K562 (cell line): ENCODE measurements at regions not wholly inside any gene's neighbourhood (a gene's known extent, or its start where the extent isn't known, plus 50 kb on each side); places are given as distances from the start of the nearest gene placed in this dataset.

Source experiments
- ATAC-seq: fragments of 200-7000 bp; cut with Tn5 transposase; 3 replicates; pipeline ENCODE4 v1.9.1; 2020; ENCODE audit warnings: moderate library complexity
- BruUV-seq: library from RNA; stranded (reverse); fragments of 400-500 nt; replicated peaks from 2 replicates; lab custom pipeline; 2021; lab: Mats Ljungman, UMichigan
- CTCF ChIA-PET: fragments of 300-600 bp; formaldehyde crosslinking; extraction: SDS; loops from one replicate; lab custom pipeline; 2021; ENCODE audit warnings: low intra/inter-chr PET ratio; lab: Yijun Ruan, JAX
- POLR2A ChIA-PET: fragments of 300-600, 350-650 bp; sonication (Branson Sonifier 250); formaldehyde crosslinking; extraction: SDS; loops from one replicate; lab custom pipeline; 2021; ENCODE audit warnings: antibody characterized with exemption, inconsistent platforms; lab: Yijun Ruan, JAX
- DNase-seq, 4 experiments: peaks; one replicate each; pipeline versions ENCODE4 v3.0.0 to v3.0.0-alpha.2; 2011 to 2018; ENCODE audit warnings: low spot score in 3 of 4, mixed read lengths in 3 of 4; ENCODE audit errors: extremely low read depth in 1 of 4
- FAIRE-seq: peaks from 2 replicates; lab custom pipeline; 2011; peaks lifted over from hg19 to GRCh38; lab: Jason Lieb, UNC
- H2AFZ ChIP-seq: 2 replicates; pipeline ENCODE4 v1.6.0; 2011; ENCODE audit warnings: low read depth, low read length, control low read depth, inconsistent platforms
- H3K27ac ChIP-seq: fragments of 200-600 bp; 3 replicates; pipeline ENCODE4 v1.8.0; 2011; ENCODE audit warnings: low read depth, mild to moderate bottlenecking, control low read depth, inconsistent platforms, low read length, moderate library complexity, mixed read lengths; ENCODE audit errors: extremely low read depth
- H3K27me3 ChIP-seq, 2 experiments: fragments of 300-600 bp in 1 of 2; 2 replicates in 1 of 2; 3 replicates in 1 of 2; pipeline versions ENCODE4 v1.6.0 to v1.8.0; 2011; ENCODE audit warnings: inconsistent platforms in 2 of 2, low read length in 2 of 2, mild to moderate bottlenecking in 1 of 2, mixed read lengths in 1 of 2, moderate library complexity in 1 of 2; ENCODE audit not compliant: control insufficient read depth in 2 of 2, insufficient read depth in 2 of 2
- H3K36me3 ChIP-seq: fragments of 300-600 bp; 3 replicates; pipeline ENCODE4 v1.8.0; 2011; ENCODE audit warnings: mild to moderate bottlenecking, low read length, inconsistent platforms; ENCODE audit not compliant: control insufficient read depth, insufficient read depth
- H3K4me1 ChIP-seq, 2 experiments: fragments of 200-600 bp in 1 of 2; replicated peaks in 1 of 2; 2 replicates in 1 of 2; 3 replicates in 1 of 2; pipeline versions ENCODE4 v1.5.1 to v1.8.0; 2011; ENCODE audit warnings: inconsistent platforms in 2 of 2, low read length in 2 of 2, mild to moderate bottlenecking in 1 of 2, mixed read lengths in 1 of 2, moderate library complexity in 1 of 2; ENCODE audit not compliant: control insufficient read depth in 2 of 2, insufficient read depth in 2 of 2
- H3K4me2 ChIP-seq: 2 replicates; pipeline ENCODE4 v1.6.1; 2011; ENCODE audit warnings: low read length, control low read depth, inconsistent platforms, mixed read lengths; ENCODE audit not compliant: insufficient read depth
- H3K4me3 ChIP-seq: fragments of 200-600 bp; sonication (generic), shearing (Covaris generic); 2 replicates; pipeline ENCODE4 v1.5.1; 2016; ENCODE audit warnings: control low read depth, inconsistent platforms
- H3K79me2 ChIP-seq: fragments of 200-600 bp; 3 replicates; pipeline ENCODE4 v1.8.0; 2011; ENCODE audit warnings: low read length, inconsistent platforms; ENCODE audit not compliant: control insufficient read depth, insufficient read depth
- H3K9ac ChIP-seq, 2 experiments: 2 replicates each; pipeline versions ENCODE4 v1.6.0 to v1.6.1; 2011; ENCODE audit warnings: low read depth in 2 of 2, low read length in 2 of 2, control low read depth in 1 of 2, inconsistent platforms in 1 of 2, mild to moderate bottlenecking in 1 of 2, mixed read lengths in 1 of 2; ENCODE audit not compliant: insufficient read depth in 1 of 2
- H3K9me1 ChIP-seq: one replicate; pipeline ENCODE4 v1.6.0; 2011; ENCODE audit warnings: inconsistent platforms, mild to moderate bottlenecking, low read length, moderate library complexity; ENCODE audit not compliant: control insufficient read depth, insufficient read depth
- H3K9me3 ChIP-seq: replicated peaks from 2 replicates; pipeline ENCODE4 v1.5.1; 2011; ENCODE audit warnings: low read depth, low read length, inconsistent platforms; ENCODE audit not compliant: control insufficient read depth, insufficient read depth
- H4K20me1 ChIP-seq: replicated peaks from 2 replicates; pipeline ENCODE4 v1.6.1; 2011; ENCODE audit warnings: low read length, inconsistent platforms, mixed read lengths; ENCODE audit not compliant: control insufficient read depth, insufficient read depth
- CEBPB ChIP-seq: fragments of 450-650 bp; IDR thresholded peaks from 2 replicates; pipeline ENCODE4 v1.6.1; 2016; ENCODE audit warnings: missing genetic modification characterization, missing compliant biosample characterization
- DDX20 ChIP-seq: fragments of 450-650 bp; IDR thresholded peaks from 2 replicates; pipeline ENCODE4 v1.6.1; 2016; ENCODE audit warnings: missing genetic modification characterization, low read depth, mild to moderate bottlenecking, missing compliant biosample characterization, moderate library complexity
- GATAD2A ChIP-seq: fragments of 450-650 bp; IDR thresholded peaks from 2 replicates; pipeline ENCODE4 v1.6.1; 2017
- MXI1 ChIP-seq: IDR thresholded peaks from 2 replicates; pipeline ENCODE4 v1.6.1; 2011; ENCODE audit warnings: low read depth, mild to moderate bottlenecking, improper control_type of control experiment, low read length
- NCOA4 ChIP-seq: fragments of 450-650 bp; IDR thresholded peaks from 2 replicates; pipeline ENCODE4 v1.6.1; 2018; ENCODE audit warnings: mild to moderate bottlenecking; ENCODE audit not compliant: partially characterized antibody
- OTX1 ChIP-seq: fragments of 450-650 bp; formaldehyde crosslinking; IDR thresholded peaks from 2 replicates; pipeline ENCODE4 v1.4.0; 2022; ENCODE audit warnings: mild to moderate bottlenecking
- PHF8 ChIP-seq: fragments of 200-600 bp; sonication (generic); IDR thresholded peaks from 2 replicates; pipeline ENCODE4 v1.6.1; 2012; ENCODE audit warnings: mixed run types, mild to moderate bottlenecking, inconsistent platforms, low read length, moderate library complexity, borderline replicate concordance
- RBFOX2 ChIP-seq: fragments of 200-400 bp; formaldehyde crosslinking; IDR thresholded peaks from 2 replicates; pipeline ENCODE4 v1.6.1; 2017; ENCODE audit warnings: low read depth, mild to moderate bottlenecking, low read length, moderate library complexity
- RFX1 ChIP-seq: fragments of 450-650 bp; IDR thresholded peaks from 2 replicates; pipeline ENCODE4 v1.6.1; 2016; ENCODE audit warnings: mild to moderate bottlenecking, moderate library complexity
- TCF7L2 ChIP-seq: fragments of 150-350 bp; IDR thresholded peaks from 2 replicates; pipeline ENCODE4 v1.6.1; 2016; ENCODE audit warnings: low read depth, mild to moderate bottlenecking, low read length, moderate library complexity
- THAP7 ChIP-seq: fragments of 250-450 bp; sonication (Bioruptor Pico); IDR thresholded peaks from 2 replicates; pipeline ENCODE4 v1.5.0; 2021
- VEZF1 ChIP-seq: fragments of 200-800 bp; sonication (Bioruptor generic); IDR thresholded peaks from 2 replicates; pipeline ENCODE4 v1.6.1; 2017; ENCODE audit warnings: missing genetic modification characterization, missing compliant biosample characterization
- ZBTB7A ChIP-seq: IDR thresholded peaks from 2 replicates; pipeline ENCODE4 v1.6.1; 2011; ENCODE audit warnings: low read depth, mild to moderate bottlenecking, low read length, moderate library complexity, borderline replicate concordance; ENCODE audit not compliant: control insufficient read depth
- ZNF239 ChIP-seq: fragments of 250-450 bp; sonication (Bioruptor Pico); IDR thresholded peaks from 2 replicates; pipeline ENCODE4 v1.4.0; 2020; ENCODE audit warnings: mild to moderate bottlenecking
- ZNF584 ChIP-seq: fragments of 200-800 bp; sonication (Bioruptor generic); IDR thresholded peaks from 2 replicates; pipeline ENCODE4 v1.6.1; 2016; ENCODE audit warnings: low read depth, mild to moderate bottlenecking, missing genetic modification characterization, missing compliant biosample characterization
- WGBS: fragments of 100-300 bp; shearing (Covaris generic); methylation state at CpG from one replicate; pipeline ENCODE4 v1.1.6; 2016; ENCODE audit warnings: low coverage, mixed read lengths; ENCODE audit not compliant: insufficient coverage; ENCODE audit errors: missing lambda C conversion rate; 5-methylcytosine and 5-hydroxymethylcytosine counted together
- in situ Hi-C: fragments of 300-500 bp; cut with MboI; formaldehyde crosslinking; loops from 4 replicates; pipeline ENCODE4 v1.15.0; 2018; ENCODE audit warnings: inconsistent platforms, mixed read lengths
- intact Hi-C: fragments of 100-400 bp; cut with micrococcal nuclease; formaldehyde crosslinking; loops from 2 replicates; pipeline ENCODE4 v1.14.2; 2022

- BruUV-seq: no TSS peak
- H3K27ac ChIP-seq: no peak overlapping the region
- TF ChIP-seq NCOA4: no peak
- H3K9ac ChIP-seq: no peak overlapping the region
- intact Hi-C loops (no loop called here), in situ Hi-C loops (no loop called here)
- H3K4me3 ChIP-seq: no peak overlapping the region
- H3K4me1 ChIP-seq: no peaks in the 10 kb centered on the region
- 0% methylated on average over 2 of the region's 2 CpGs for WGBS
- no peaks in the 10 kb centered on the region for H3K79me2 ChIP-seq
- no peak overlapping the region for H2AFZ ChIP-seq
- H3K9me1 ChIP-seq: no peaks in the 10 kb centered on the region
- no peaks in the 10 kb centered on the region for H3K36me3 ChIP-seq
- CTCF ChIA-PET: no interaction called here
- ATAC-seq: no peak
- no peaks in the 10 kb centered on the region for H3K9me3 ChIP-seq
- DNase-seq: no peak
- H3K27me3 ChIP-seq: peaks cover 26 to 38% of the 10 kb centered on the region in 2 experiments; a peak in 3 of 5 replicates
- H3K4me2 ChIP-seq: no peak overlapping the region
- POLR2A ChIA-PET: interaction anchor here (0.7 to 0.9 kb wide), 2 partner anchors 45 to 258 kb away, joined by 3 read pairs; no protein-coding TSS in a partner anchor
- FAIRE-seq: no peak
- no peaks in the 10 kb centered on the region for H4K20me1 ChIP-seq
Measured at GRCh38 chr15:62771234-62771633, 271.3 kb upstream of the TPM1 start.

- no peaks in the 10 kb centered on the region for H3K9me3 ChIP-seq
- FAIRE-seq (no peak), DNase-seq (no peak), ATAC-seq (no peak)
- H3K79me2 ChIP-seq: no peaks in the 10 kb centered on the region
- H3K9me1 ChIP-seq: no peaks in the 10 kb centered on the region
- in situ Hi-C loops (no loop called here), intact Hi-C loops (no loop called here)
- BruUV-seq: no TSS peak
- H3K4me3 ChIP-seq: no peak overlapping the region
- POLR2A ChIA-PET: no interaction called here
- no peak overlapping the region for H2AFZ ChIP-seq
- no peak overlapping the region for H3K4me2 ChIP-seq
- CTCF ChIA-PET: no interaction called here
- no peaks in the 10 kb centered on the region for H3K4me1 ChIP-seq
- H3K27me3 ChIP-seq: peaks cover 28 to 46% of the 10 kb centered on the region in 2 experiments; a peak in 4 of 5 replicates
- no peak overlapping the region for H3K27ac ChIP-seq
- H3K36me3 ChIP-seq: no peaks in the 10 kb centered on the region
- no peaks in the 10 kb centered on the region for H4K20me1 ChIP-seq
- WGBS: under 1% methylated on average over 12 of the region's 12 CpGs
- H3K9ac ChIP-seq: no peak overlapping the region
- no peak for TF ChIP-seq DDX20 (tag)
- TF ChIP-seq OTX1 (CRISPR knock-in tag): no peak
- TF ChIP-seq GATAD2A: no peak
- TF ChIP-seq MXI1: no peak
- TF ChIP-seq THAP7 (CRISPR knock-in tag): no peak
- TF ChIP-seq VEZF1 (CRISPR knock-in tag): no peak
- no peak for TF ChIP-seq ZBTB7A
- no peak for TF ChIP-seq CEBPB (tag)
- no peak for TF ChIP-seq RBFOX2
- TF ChIP-seq ZNF239: no peak
- no peak for TF ChIP-seq ZNF584 (CRISPR knock-in tag)
- no peak for TF ChIP-seq TCF7L2
- TF ChIP-seq PHF8: no peak
- TF ChIP-seq RFX1: no peak
Measured at GRCh38 chr15:62773369-62774165, 269.0 kb upstream of the TPM1 start.
